BLaER1 (cell line): ENCODE measurements at regions not wholly inside any gene's neighbourhood (a gene's known extent, or its start where the extent isn't known, plus 50 kb on each side); places are given as distances from the start of the nearest gene placed in this dataset.

Source experiments
- H3K27ac ChIP-seq: shearing (Covaris generic); formaldehyde crosslinking; 2 replicates; pipeline ENCODE4 v1.8.1; 2022
- H3K27me3 ChIP-seq: shearing (Covaris generic); formaldehyde crosslinking; 2 replicates; pipeline ENCODE4 v1.8.1; 2022
- H3K36me3 ChIP-seq: shearing (Covaris generic); formaldehyde crosslinking; 2 replicates; pipeline ENCODE4 v1.8.1; 2022
- H3K4me1 ChIP-seq: shearing (Covaris generic); formaldehyde crosslinking; 2 replicates; pipeline ENCODE4 v1.8.1; 2022
- H3K4me2 ChIP-seq: shearing (Covaris generic); formaldehyde crosslinking; 2 replicates; pipeline ENCODE4 v1.8.1; 2022
- H3K4me3 ChIP-seq: shearing (Covaris generic); formaldehyde crosslinking; 2 replicates; pipeline ENCODE4 v1.8.1; 2022
- H3K9ac ChIP-seq: shearing (Covaris generic); formaldehyde crosslinking; 2 replicates; pipeline ENCODE4 v1.8.1; 2022
- H3K9me3 ChIP-seq: shearing (Covaris generic); formaldehyde crosslinking; 2 replicates; pipeline ENCODE4 v1.8.1; 2022
- H4K20me1 ChIP-seq: shearing (Covaris generic); formaldehyde crosslinking; 2 replicates; pipeline ENCODE4 v1.8.1; 2022
- Cebpa-rat ChIP-seq: shearing (Covaris generic); IDR thresholded peaks from 2 replicates; pipeline ENCODE4 v1.8.1; 2022

GRCh38 chr7:22942191-22942590, 71.7 kb downstream of the HYCC1 start:
- H3K4me2 ChIP-seq: no peak overlapping the region
- H3K4me1 ChIP-seq: no peaks in the 10 kb centered on the region
- H3K9ac ChIP-seq: no peak overlapping the region
- no peaks in the 10 kb centered on the region for H4K20me1 ChIP-seq
- no peaks in the 10 kb centered on the region for H3K9me3 ChIP-seq
- no peak overlapping the region for H3K27ac ChIP-seq
- H3K4me3 ChIP-seq: no peak overlapping the region
- H3K36me3 ChIP-seq: peaks cover 22% of the 10 kb centered on the region
- TF ChIP-seq Cebpa-rat: no peak
- no peaks in the 10 kb centered on the region for H3K27me3 ChIP-seq

- Histone ChIP-seq H3K36me3 (peaks cover 10% of the 10 kb centered on the region; the same call in 1 of the 2 replicates), H3K4me1 (no peaks in the 10 kb centered on the region), H4K20me1 (no peaks in the 10 kb centered on the region), H3K9ac (no peak overlapping the region), H3K9me3 (no peaks in the 10 kb centered on the region), H3K4me2 (no peak overlapping the region), H3K4me3 (no peak overlapping the region), H3K27me3 (no peaks in the 10 kb centered on the region), H3K27ac (no peak overlapping the region)
- TF ChIP-seq Cebpa-rat: no peak
Observed at GRCh38 chr7:22939842-22940241, 74.1 kb downstream of the HYCC1 start.

- no peaks in the 10 kb centered on the region for H3K9me3 ChIP-seq
- peaks cover 4% of the 10 kb centered on the region; the same call in 1 of the 2 replicates for H3K36me3 ChIP-seq
- H3K27me3 ChIP-seq: no peaks in the 10 kb centered on the region
- no peak overlapping the region for H3K4me2 ChIP-seq
- H3K4me1 ChIP-seq: no peaks in the 10 kb centered on the region
- no peak overlapping the region for H3K27ac ChIP-seq
- no peaks in the 10 kb centered on the region for H4K20me1 ChIP-seq
- no peak overlapping the region for H3K4me3 ChIP-seq
- no peak overlapping the region for H3K9ac ChIP-seq
- no peak for TF ChIP-seq Cebpa-rat
Observed at GRCh38 chr7:22937946-22938345, 76.0 kb downstream of the HYCC1 start.

GRCh38 chr7:22936246-22936645, 77.7 kb downstream of the HYCC1 start:
- Histone ChIP-seq H3K36me3 (peaks cover 4% of the 10 kb centered on the region; the same call in 1 of the 2 replicates), H3K4me1 (no peaks in the 10 kb centered on the region), H3K4me2 (no peak overlapping the region), H3K27me3 (no peaks in the 10 kb centered on the region), H3K27ac (no peak overlapping the region), H4K20me1 (no peaks in the 10 kb centered on the region), H3K9ac (no peak overlapping the region), H3K4me3 (no peak overlapping the region), H3K9me3 (no peaks in the 10 kb centered on the region)
- TF ChIP-seq Cebpa-rat: no peak

- H3K27me3 ChIP-seq: no peaks in the 10 kb centered on the region
- no peak overlapping the region for H3K4me2 ChIP-seq
- no peaks in the 10 kb centered on the region for H3K9me3 ChIP-seq
- no peaks in the 10 kb centered on the region for H4K20me1 ChIP-seq
- H3K36me3 ChIP-seq: no peaks in the 10 kb centered on the region
- TF ChIP-seq Cebpa-rat: no peak
- H3K4me3 ChIP-seq: no peak overlapping the region
- no peak overlapping the region for H3K27ac ChIP-seq
- no peaks in the 10 kb centered on the region for H3K4me1 ChIP-seq
- no peak overlapping the region for H3K9ac ChIP-seq
Observed at GRCh38 chr7:22935269-22935668, 78.7 kb downstream of the HYCC1 start.

GRCh38 chr7:22934473-22935065, 79.4 kb downstream of the HYCC1 start:
- Histone ChIP-seq H3K36me3 (no peaks in the 10 kb centered on the region), H3K4me3 (no peak overlapping the region), H3K27me3 (no peaks in the 10 kb centered on the region), H3K4me2 (no peak overlapping the region), H4K20me1 (no peaks in the 10 kb centered on the region), H3K9ac (no peak overlapping the region), H3K27ac (no peak overlapping the region), H3K9me3 (no peaks in the 10 kb centered on the region), H3K4me1 (no peaks in the 10 kb centered on the region)
- no peak for TF ChIP-seq Cebpa-rat

GRCh38 chr7:22934023-22934422, 79.9 kb downstream of the HYCC1 start:
- Histone ChIP-seq H3K9ac (no peak overlapping the region), H3K27ac (no peak overlapping the region), H3K36me3 (no peaks in the 10 kb centered on the region), H4K20me1 (no peaks in the 10 kb centered on the region), H3K4me2 (no peak overlapping the region), H3K9me3 (no peaks in the 10 kb centered on the region), H3K4me3 (no peak overlapping the region), H3K4me1 (no peaks in the 10 kb centered on the region), H3K27me3 (no peaks in the 10 kb centered on the region)
- no peak for TF ChIP-seq Cebpa-rat

- H3K36me3 ChIP-seq: no peaks in the 10 kb centered on the region
- H3K9me3 ChIP-seq: no peaks in the 10 kb centered on the region
- no peak overlapping the region for H3K9ac ChIP-seq
- no peaks in the 10 kb centered on the region for H3K4me1 ChIP-seq
- H3K27ac ChIP-seq: no peak overlapping the region
- H3K4me3 ChIP-seq: no peak overlapping the region
- H3K27me3 ChIP-seq: no peaks in the 10 kb centered on the region
- no peak overlapping the region for H3K4me2 ChIP-seq
- no peak for TF ChIP-seq Cebpa-rat
- no peaks in the 10 kb centered on the region for H4K20me1 ChIP-seq
Observed at GRCh38 chr7:22932896-22933295, 81.0 kb downstream of the HYCC1 start.

GRCh38 chr7:22931011-22931410, 82.9 kb downstream of the HYCC1 start:
- no peak overlapping the region for H3K9ac ChIP-seq
- H3K27me3 ChIP-seq: no peaks in the 10 kb centered on the region
- TF ChIP-seq Cebpa-rat: no peak
- H4K20me1 ChIP-seq: no peaks in the 10 kb centered on the region
- no peaks in the 10 kb centered on the region for H3K9me3 ChIP-seq
- H3K4me2 ChIP-seq: no peak overlapping the region
- no peaks in the 10 kb centered on the region for H3K4me1 ChIP-seq
- H3K4me3 ChIP-seq: no peak overlapping the region
- no peaks in the 10 kb centered on the region for H3K36me3 ChIP-seq
- H3K27ac ChIP-seq: no peak overlapping the region

GRCh38 chr7:22922307-22922706, 91.6 kb downstream of the HYCC1 start:
- H3K9ac ChIP-seq: no peak overlapping the region
- no peaks in the 10 kb centered on the region for H3K27me3 ChIP-seq
- no peak for TF ChIP-seq Cebpa-rat
- no peak overlapping the region for H3K4me2 ChIP-seq
- H3K36me3 ChIP-seq: no peaks in the 10 kb centered on the region
- peaks cover 6% of the 10 kb centered on the region; the same call in 1 of the 2 replicates for H3K4me1 ChIP-seq
- H4K20me1 ChIP-seq: no peaks in the 10 kb centered on the region
- H3K9me3 ChIP-seq: peaks cover 22% of the 10 kb centered on the region; the same call in 1 of the 2 replicates
- no peak overlapping the region for H3K4me3 ChIP-seq
- no peak overlapping the region for H3K27ac ChIP-seq
